Loucy (cell line): ENCODE measurements at regions not wholly inside any gene's neighbourhood (a gene's known extent, or its start where the extent isn't known, plus 50 kb on each side); places are given as distances from the start of the nearest gene placed in this dataset.

ENCODE experiments used
- H2AFZ ChIP-seq: fragments of 200-600 bp; sonication (generic); 2 replicates; pipeline ENCODE4 v1.6.0; 2016; ENCODE audit warnings: antibody characterized with exemption, mild to moderate bottlenecking, low read length, moderate library complexity
- H3F3A ChIP-seq: fragments of 200-600 bp; 2 replicates; pipeline ENCODE4 v1.6.0; 2016; ENCODE audit warnings: antibody characterized with exemption, low read depth, mild to moderate bottlenecking
- H3K27me3 ChIP-seq: fragments of 200-600 bp; sonication (generic); 2 replicates; pipeline ENCODE4 v1.6.1; 2014; ENCODE audit warnings: low read length, mild to moderate bottlenecking; ENCODE audit not compliant: insufficient read depth, poor library complexity, severe bottlenecking
- H3K36me3 ChIP-seq: fragments of 200-600 bp; sonication (generic); 2 replicates; pipeline ENCODE4 v1.6.1; 2016; ENCODE audit warnings: low read length; ENCODE audit not compliant: insufficient read depth
- H3K4me1 ChIP-seq: fragments of 200-600 bp; sonication (generic); 2 replicates; pipeline ENCODE4 v1.5.1; 2014; ENCODE audit warnings: low read length, mild to moderate bottlenecking; ENCODE audit not compliant: insufficient read depth, poor library complexity, severe bottlenecking
- H3K4me2 ChIP-seq: fragments of 200-600 bp; sonication (generic); 2 replicates; pipeline ENCODE4 v1.6.0; 2014; ENCODE audit warnings: antibody characterized with exemption, low read length, low read depth, mild to moderate bottlenecking; ENCODE audit not compliant: poor library complexity, severe bottlenecking
- H3K4me3 ChIP-seq: fragments of 200-600 bp; sonication (generic); 2 replicates; pipeline ENCODE4 v1.5.1; 2014; ENCODE audit warnings: low read length, mild to moderate bottlenecking, mixed read lengths; ENCODE audit not compliant: poor library complexity, severe bottlenecking
- H3K79me2 ChIP-seq: fragments of 200-600 bp; sonication (generic); 2 replicates; pipeline ENCODE4 v1.6.1; 2014; ENCODE audit warnings: low read length; ENCODE audit not compliant: insufficient read depth
- H3K9ac ChIP-seq: fragments of 200-600 bp; sonication (generic); 2 replicates; pipeline ENCODE4 v1.6.0; 2014; ENCODE audit warnings: mild to moderate bottlenecking, low read depth, low read length, moderate library complexity; ENCODE audit not compliant: poor library complexity, severe bottlenecking
- H3K9me2 ChIP-seq: fragments of 200-600 bp; sonication (generic); replicated peaks from 2 replicates; pipeline ENCODE4 v1.6.1; 2016; ENCODE audit warnings: low read depth, low read length, mixed read lengths
- H3K9me3 ChIP-seq: fragments of 200-600 bp; sonication (generic); 2 replicates; pipeline ENCODE4 v1.6.1; 2014; ENCODE audit warnings: mild to moderate bottlenecking, antibody characterized with exemption, low read length, low read depth; ENCODE audit not compliant: insufficient read depth
- H4K20me1 ChIP-seq: fragments of 200-600 bp; sonication (generic); 2 replicates; pipeline ENCODE4 v1.6.0; 2014; ENCODE audit warnings: antibody characterized with exemption, low read length, mild to moderate bottlenecking; ENCODE audit not compliant: insufficient read depth, poor library complexity, severe bottlenecking
- CTCF ChIP-seq: fragments of 200-600 bp; sonication (generic); conservative IDR thresholded peaks from 2 replicates; pipeline ENCODE4 v1.5.1; 2014; ENCODE audit warnings: mild to moderate bottlenecking, antibody characterized with exemption, low read length
- EZH2phosphoT487 ChIP-seq: fragments of 200-600 bp; IDR thresholded peaks from 2 replicates; pipeline ENCODE4 v1.6.1; 2018; ENCODE audit warnings: antibody characterized with exemption, mild to moderate bottlenecking, moderate library complexity, borderline replicate concordance

GRCh38 chr10:9757176-9757575 is 1260.5 kb upstream of the CELF2 start:
- no peak overlapping the region for H2AFZ ChIP-seq
- TF ChIP-seq EZH2phosphoT487 (no peak), CTCF (no peak)
- no peaks in the 10 kb centered on the region for H3K4me1 ChIP-seq
- no peaks in the 10 kb centered on the region for H3K79me2 ChIP-seq
- no peak overlapping the region for H3K9ac ChIP-seq
- no peaks in the 10 kb centered on the region for H3K9me3 ChIP-seq
- no peaks in the 10 kb centered on the region for H3K27me3 ChIP-seq
- H3K9me2 ChIP-seq = no peaks in the 10 kb centered on the region
- no peaks in the 10 kb centered on the region for H3F3A ChIP-seq
- no peak overlapping the region for H3K4me3 ChIP-seq
- no peak overlapping the region for H3K4me2 ChIP-seq
- no peaks in the 10 kb centered on the region for H4K20me1 ChIP-seq
- H3K36me3 ChIP-seq = no peaks in the 10 kb centered on the region

- TF ChIP-seq CTCF (no peak), EZH2phosphoT487 (no peak)
- H3K4me1 ChIP-seq = no peaks in the 10 kb centered on the region
- no peak overlapping the region for H2AFZ ChIP-seq
- H3K9me3 ChIP-seq = no peaks in the 10 kb centered on the region
- H3F3A ChIP-seq = no peaks in the 10 kb centered on the region
- H3K9me2 ChIP-seq = no peaks in the 10 kb centered on the region
- H3K36me3 ChIP-seq = no peaks in the 10 kb centered on the region
- H3K4me3 ChIP-seq = no peak overlapping the region
- no peaks in the 10 kb centered on the region for H3K79me2 ChIP-seq
- no peaks in the 10 kb centered on the region for H4K20me1 ChIP-seq
- H3K9ac ChIP-seq = no peak overlapping the region
- no peak overlapping the region for H3K4me2 ChIP-seq
- no peaks in the 10 kb centered on the region for H3K27me3 ChIP-seq
Measured at GRCh38 chr10:9759596-9759995, 1258.1 kb upstream of the CELF2 start.

GRCh38 chr10:9762966-9763656 is 1254.6 kb upstream of the CELF2 start:
- no peaks in the 10 kb centered on the region for H3F3A ChIP-seq
- no peak overlapping the region for H3K4me2 ChIP-seq
- no peaks in the 10 kb centered on the region for H3K36me3 ChIP-seq
- H3K4me1 ChIP-seq = no peaks in the 10 kb centered on the region
- no peak overlapping the region for H3K4me3 ChIP-seq
- TF ChIP-seq CTCF (no peak), EZH2phosphoT487 (no peak)
- no peak overlapping the region for H2AFZ ChIP-seq
- no peak overlapping the region for H3K9ac ChIP-seq
- no peaks in the 10 kb centered on the region for H3K27me3 ChIP-seq
- no peaks in the 10 kb centered on the region for H4K20me1 ChIP-seq
- H3K9me3 ChIP-seq = no peaks in the 10 kb centered on the region
- no peaks in the 10 kb centered on the region for H3K79me2 ChIP-seq
- no peaks in the 10 kb centered on the region for H3K9me2 ChIP-seq
